ENCODE measurements at regions not wholly inside any gene's neighbourhood (a gene's known extent, or its start where the extent isn't known, plus 50 kb on each side); places are given as distances from the start of the nearest gene placed in this dataset.

DNA sequence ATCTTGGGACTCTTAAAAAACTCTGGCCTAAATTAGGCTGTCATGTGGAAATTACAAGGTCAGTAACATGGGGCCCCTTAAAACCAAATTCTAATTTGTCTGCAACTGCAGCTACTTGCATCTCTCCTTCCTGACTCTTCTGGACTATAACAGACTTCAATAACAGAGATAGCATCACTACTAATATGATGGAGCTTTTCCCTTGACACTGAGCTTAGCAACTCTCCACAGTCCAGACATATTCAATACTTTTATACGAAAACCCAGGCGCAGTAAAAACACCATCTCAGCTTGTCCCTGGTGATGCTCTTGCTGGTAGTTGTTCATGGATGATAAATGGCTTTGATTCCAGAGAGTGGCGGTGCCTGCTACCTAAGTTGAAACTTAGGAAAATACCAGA is 850.4 kb downstream of the STIM2 start:
- H3K9ac ChIP-seq (ENCODE audit: low read length in 2 of 2) = no peak overlapping the region
- no peaks in the 10 kb centered on the region for H3K4me1 ChIP-seq (ENCODE audit: control insufficient read depth, insufficient read depth, low read length)
- no peaks in the 10 kb centered on the region for H3K9me3 ChIP-seq (ENCODE audit: control insufficient read depth in 2 of 2, low read length in 2 of 2)
- H3K27ac ChIP-seq (ENCODE audit: low read length) = no peak overlapping the region
- H3K27me3 ChIP-seq (ENCODE audit: control insufficient read depth in 1 of 2, insufficient read depth in 2 of 2, low read length in 2 of 2) = no peaks in the 10 kb centered on the region
- H3K36me3 ChIP-seq (ENCODE audit: control insufficient read depth in 2 of 2, insufficient read depth in 2 of 2, low read length in 2 of 2) = no peaks in the 10 kb centered on the region
- H3K4me3 ChIP-seq (ENCODE audit: low read length in 2 of 2) = no peak overlapping the region

DNA sequence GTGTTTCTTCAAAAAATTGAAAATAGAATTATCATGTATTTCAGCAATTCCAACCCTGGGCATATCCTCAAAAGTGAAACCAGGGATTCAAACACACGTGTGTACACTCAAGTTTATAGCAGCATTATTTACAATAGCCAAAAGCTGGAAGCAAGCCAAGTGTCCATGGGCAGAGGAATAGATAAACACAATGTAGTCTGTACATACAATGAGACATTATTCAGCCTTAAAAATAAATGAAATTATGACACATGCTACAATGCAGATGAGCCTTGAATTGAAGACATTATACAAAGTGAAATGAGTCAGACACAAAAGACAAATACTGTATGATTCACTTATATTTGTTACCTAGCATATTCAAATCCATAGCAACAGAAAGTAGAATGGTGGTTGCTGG is 853.4 kb downstream of the STIM2 start:
- Histone ChIP-seq H3K9me3 (ENCODE audit: control insufficient read depth in 2 of 2, low read length in 2 of 2) (no peaks in the 10 kb centered on the region), H3K4me1 (ENCODE audit: control insufficient read depth, insufficient read depth, low read length) (no peaks in the 10 kb centered on the region), H3K27ac (ENCODE audit: low read length) (no peak overlapping the region)

DNA sequence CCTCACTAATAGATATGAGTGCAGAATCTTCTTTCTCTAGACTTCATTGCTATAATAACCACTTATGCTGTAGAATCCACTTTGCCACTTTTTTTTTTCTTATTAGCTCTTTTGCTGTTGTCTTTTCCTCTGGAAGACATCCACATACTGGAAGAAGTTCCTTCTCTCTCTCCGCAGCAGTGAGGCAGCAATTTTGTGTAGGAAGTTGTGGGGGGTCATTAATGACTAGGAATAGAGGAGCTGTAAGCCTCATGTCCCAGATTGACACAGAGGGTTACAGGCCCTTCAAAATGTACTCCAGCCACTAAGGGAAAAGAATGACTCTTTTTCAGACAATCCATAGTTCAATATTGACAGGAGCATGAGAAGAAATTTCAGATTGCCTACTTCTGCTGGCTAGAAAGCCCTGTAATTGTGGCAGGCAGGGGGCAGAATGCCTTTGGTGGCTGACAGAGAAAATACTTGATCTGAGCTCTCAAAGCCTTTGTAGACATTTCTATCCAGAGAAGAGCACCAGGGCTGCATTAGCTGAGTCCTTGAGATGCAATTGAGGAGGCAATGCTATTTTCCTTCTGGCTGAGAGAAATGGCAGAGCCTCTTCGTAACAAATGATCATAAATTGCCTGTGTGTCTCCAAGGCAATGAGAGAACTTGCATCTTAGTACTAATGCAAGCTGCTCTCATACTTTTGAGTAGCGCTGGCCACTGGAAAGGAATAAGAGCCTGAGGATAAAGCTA is 856.2 kb downstream of the STIM2 start:
- H3K4me3 ChIP-seq (ENCODE audit: low read length in 2 of 2) = no peak overlapping the region
- no peaks in the 10 kb centered on the region for H3K4me1 ChIP-seq (ENCODE audit: control insufficient read depth, insufficient read depth, low read length)
- H3K9me3 ChIP-seq (ENCODE audit: control insufficient read depth in 2 of 2, low read length in 2 of 2) = peaks cover 0 to 2% of the 10 kb centered on the region in 2 donors
- no peak overlapping the region for H3K9ac ChIP-seq (ENCODE audit: low read length in 2 of 2)
- no peak overlapping the region for H3K27ac ChIP-seq (ENCODE audit: low read length)
- no peaks in the 10 kb centered on the region for H3K27me3 ChIP-seq (ENCODE audit: control insufficient read depth in 1 of 2, insufficient read depth in 2 of 2, low read length in 2 of 2)
- no peaks in the 10 kb centered on the region for H3K36me3 ChIP-seq (ENCODE audit: control insufficient read depth in 2 of 2, insufficient read depth in 2 of 2, low read length in 2 of 2)

More for the DNA sequence above, 853.4 kb downstream of the STIM2 start:
- Histone ChIP-seq H3K9ac (ENCODE audit: low read length in 2 of 2) (no peak overlapping the region), H3K36me3 (ENCODE audit: control insufficient read depth in 2 of 2, insufficient read depth in 2 of 2, low read length in 2 of 2) (no peaks in the 10 kb centered on the region), H3K27me3 (ENCODE audit: control insufficient read depth in 1 of 2, insufficient read depth in 2 of 2, low read length in 2 of 2) (no peaks in the 10 kb centered on the region), H3K4me3 (ENCODE audit: low read length in 2 of 2) (no peak overlapping the region)

DNA sequence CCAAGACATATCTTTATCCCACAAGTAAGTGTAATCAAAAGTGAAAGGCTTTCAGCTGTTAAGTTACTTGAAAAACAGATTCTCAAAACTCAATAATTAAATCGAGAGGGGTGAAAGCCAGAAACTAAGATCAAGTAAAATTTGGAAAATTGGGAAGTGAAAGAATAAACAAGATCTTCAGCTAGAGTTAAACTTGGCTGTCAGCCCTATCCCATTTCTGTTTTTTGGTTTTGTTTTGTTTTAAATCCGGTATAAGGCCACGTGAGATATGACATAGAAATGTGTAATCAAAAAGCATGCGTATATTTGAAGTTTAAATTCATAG is 856.8 kb downstream of the STIM2 start:
- no peak overlapping the region for H3K27ac ChIP-seq (ENCODE audit: low read length)
- peaks cover 0 to 2% of the 10 kb centered on the region in 2 donors for H3K9me3 ChIP-seq (ENCODE audit: control insufficient read depth in 2 of 2, low read length in 2 of 2)
- no peak overlapping the region for H3K9ac ChIP-seq (ENCODE audit: low read length in 2 of 2)
- H3K36me3 ChIP-seq (ENCODE audit: control insufficient read depth in 2 of 2, insufficient read depth in 2 of 2, low read length in 2 of 2) = no peaks in the 10 kb centered on the region
- no peaks in the 10 kb centered on the region for H3K4me1 ChIP-seq (ENCODE audit: control insufficient read depth, insufficient read depth, low read length)
- H3K27me3 ChIP-seq (ENCODE audit: control insufficient read depth in 1 of 2, insufficient read depth in 2 of 2, low read length in 2 of 2) = no peaks in the 10 kb centered on the region
- H3K4me3 ChIP-seq (ENCODE audit: low read length in 2 of 2) = no peak overlapping the region

DNA sequence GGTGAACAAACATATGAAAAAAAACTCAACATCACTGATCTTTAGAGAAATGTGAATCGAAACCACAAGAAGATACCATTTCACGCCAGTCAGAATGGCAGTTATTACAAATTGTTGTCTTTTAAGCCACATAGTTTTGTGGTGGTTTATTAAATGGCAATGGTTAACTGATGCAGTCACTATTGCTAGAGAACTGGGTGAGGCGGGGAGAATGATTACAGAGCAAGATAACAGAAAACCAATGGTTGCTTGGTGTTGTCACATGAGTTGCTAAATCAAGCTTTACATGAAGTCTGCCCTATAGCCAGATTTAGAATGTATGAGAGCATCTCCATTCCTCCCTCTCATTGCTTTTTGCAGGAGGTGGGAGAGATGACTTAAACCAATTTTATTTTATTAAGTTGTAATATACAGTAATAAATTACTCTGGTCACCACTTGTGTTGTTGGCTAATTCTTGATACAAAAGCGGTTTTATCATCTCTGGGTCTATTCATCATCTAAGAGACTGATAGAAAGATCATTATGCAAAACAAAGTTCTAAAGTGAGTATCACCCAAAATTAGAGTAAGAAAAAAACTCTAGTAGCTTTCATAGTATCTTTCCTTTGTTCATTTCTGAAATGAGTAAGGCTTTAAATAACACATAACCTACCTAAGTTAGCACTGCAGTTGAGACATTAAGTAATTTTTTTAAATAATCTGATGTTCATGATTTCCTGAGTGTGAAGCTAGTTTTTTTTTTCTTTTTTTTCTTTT is 859.5 kb downstream of the STIM2 start:
- Histone ChIP-seq H3K4me3 (ENCODE audit: low read length in 2 of 2) (no peak overlapping the region), H3K27ac (ENCODE audit: low read length) (no peak overlapping the region), H3K9me3 (ENCODE audit: control insufficient read depth in 2 of 2, low read length in 2 of 2) (peaks cover 0 to 2% of the 10 kb centered on the region in 2 donors), H3K4me1 (ENCODE audit: control insufficient read depth, insufficient read depth, low read length) (no peaks in the 10 kb centered on the region), H3K27me3 (ENCODE audit: control insufficient read depth in 1 of 2, insufficient read depth in 2 of 2, low read length in 2 of 2) (no peaks in the 10 kb centered on the region), H3K36me3 (ENCODE audit: control insufficient read depth in 2 of 2, insufficient read depth in 2 of 2, low read length in 2 of 2) (no peaks in the 10 kb centered on the region), H3K9ac (ENCODE audit: low read length in 2 of 2) (no peak overlapping the region)

DNA sequence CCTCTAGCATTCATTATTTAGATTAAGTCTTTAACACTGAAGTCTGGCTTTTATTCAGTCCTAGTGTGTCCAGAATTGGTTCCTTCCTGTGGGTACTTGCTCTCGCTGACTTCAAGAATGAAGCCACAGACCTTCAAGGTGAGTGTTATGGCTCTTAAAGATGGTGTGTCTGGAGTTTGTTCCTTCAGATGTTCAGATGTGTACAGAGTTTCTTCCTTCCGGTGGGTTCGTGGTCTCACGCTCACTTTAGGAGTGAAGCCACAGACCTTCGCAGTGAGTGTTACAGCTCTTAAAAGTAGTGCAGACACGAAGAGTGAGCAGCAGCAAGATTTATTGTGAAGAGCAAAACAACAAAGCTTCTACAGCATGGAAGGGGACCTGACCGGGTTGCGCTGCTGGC is 860.6 kb downstream of the STIM2 start:
- Histone ChIP-seq H3K36me3 (ENCODE audit: control insufficient read depth in 2 of 2, insufficient read depth in 2 of 2, low read length in 2 of 2) (no peaks in the 10 kb centered on the region), H3K9me3 (ENCODE audit: control insufficient read depth in 2 of 2, low read length in 2 of 2) (peaks cover 0 to 2% of the 10 kb centered on the region in 2 donors), H3K27me3 (ENCODE audit: control insufficient read depth in 1 of 2, insufficient read depth in 2 of 2, low read length in 2 of 2) (no peaks in the 10 kb centered on the region), H3K9ac (ENCODE audit: low read length in 2 of 2) (no peak overlapping the region), H3K4me3 (ENCODE audit: low read length in 2 of 2) (no peak overlapping the region), H3K4me1 (ENCODE audit: control insufficient read depth, insufficient read depth, low read length) (no peaks in the 10 kb centered on the region), H3K27ac (ENCODE audit: low read length) (no peak overlapping the region)

DNA sequence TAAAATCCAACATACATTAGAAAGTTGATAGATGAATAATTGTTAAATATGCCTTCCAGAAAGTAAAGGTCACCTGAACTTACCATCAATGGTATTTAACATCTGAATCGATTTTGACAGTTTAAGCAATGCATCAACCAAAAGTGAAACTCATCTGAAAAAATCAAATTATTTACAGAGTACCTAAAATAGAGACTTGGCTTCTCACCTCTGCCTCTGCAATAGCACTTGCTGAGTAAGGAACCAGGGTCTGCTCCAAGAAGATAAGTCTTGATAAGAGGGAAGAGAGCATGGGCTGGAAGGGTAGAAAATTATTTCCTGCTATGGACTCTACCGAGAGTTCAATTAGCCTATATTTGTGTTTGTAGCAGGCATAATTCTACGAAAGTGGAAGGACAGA is 868.3 kb downstream of the STIM2 start:
- Histone ChIP-seq H3K9ac (ENCODE audit: low read length in 2 of 2) (no peak overlapping the region), H3K9me3 (ENCODE audit: control insufficient read depth in 2 of 2, low read length in 2 of 2) (no peaks in the 10 kb centered on the region), H3K36me3 (ENCODE audit: control insufficient read depth in 2 of 2, insufficient read depth in 2 of 2, low read length in 2 of 2) (no peaks in the 10 kb centered on the region), H3K27ac (ENCODE audit: low read length) (no peak overlapping the region), H3K27me3 (ENCODE audit: control insufficient read depth in 1 of 2, insufficient read depth in 2 of 2, low read length in 2 of 2) (no peaks in the 10 kb centered on the region), H3K4me3 (ENCODE audit: low read length in 2 of 2) (no peak overlapping the region), H3K4me1 (ENCODE audit: control insufficient read depth, insufficient read depth, low read length) (no peaks in the 10 kb centered on the region)

DNA sequence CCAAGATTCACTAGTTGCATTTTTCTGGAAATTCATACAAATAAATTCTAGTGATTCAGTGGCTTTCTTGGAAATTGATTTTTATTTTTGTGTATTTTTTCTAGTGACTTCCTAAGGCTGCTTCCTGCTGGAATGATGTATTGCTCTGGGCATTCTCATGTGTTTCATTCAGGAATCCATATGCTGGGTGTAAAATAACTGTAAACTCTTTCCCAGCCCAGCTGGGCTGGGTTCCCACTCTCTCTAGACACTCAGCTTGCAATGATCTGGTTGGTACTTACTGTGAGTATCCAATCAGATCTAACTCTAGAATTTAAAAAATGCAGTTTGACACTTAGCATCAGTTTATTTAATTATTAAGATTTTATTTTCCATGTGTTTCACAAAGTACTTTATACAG is 882.2 kb downstream of the STIM2 start:
- Histone ChIP-seq H3K9me3 (ENCODE audit: control insufficient read depth in 2 of 2, low read length in 2 of 2) (no peaks in the 10 kb centered on the region), H3K27me3 (ENCODE audit: control insufficient read depth in 1 of 2, insufficient read depth in 2 of 2, low read length in 2 of 2) (no peaks in the 10 kb centered on the region), H3K4me3 (ENCODE audit: low read length in 2 of 2) (no peak overlapping the region), H3K4me1 (ENCODE audit: control insufficient read depth, insufficient read depth, low read length) (no peaks in the 10 kb centered on the region), H3K36me3 (ENCODE audit: control insufficient read depth in 2 of 2, insufficient read depth in 2 of 2, low read length in 2 of 2) (no peaks in the 10 kb centered on the region), H3K9ac (ENCODE audit: low read length in 2 of 2) (no peak overlapping the region), H3K27ac (ENCODE audit: low read length) (no peak overlapping the region)

DNA sequence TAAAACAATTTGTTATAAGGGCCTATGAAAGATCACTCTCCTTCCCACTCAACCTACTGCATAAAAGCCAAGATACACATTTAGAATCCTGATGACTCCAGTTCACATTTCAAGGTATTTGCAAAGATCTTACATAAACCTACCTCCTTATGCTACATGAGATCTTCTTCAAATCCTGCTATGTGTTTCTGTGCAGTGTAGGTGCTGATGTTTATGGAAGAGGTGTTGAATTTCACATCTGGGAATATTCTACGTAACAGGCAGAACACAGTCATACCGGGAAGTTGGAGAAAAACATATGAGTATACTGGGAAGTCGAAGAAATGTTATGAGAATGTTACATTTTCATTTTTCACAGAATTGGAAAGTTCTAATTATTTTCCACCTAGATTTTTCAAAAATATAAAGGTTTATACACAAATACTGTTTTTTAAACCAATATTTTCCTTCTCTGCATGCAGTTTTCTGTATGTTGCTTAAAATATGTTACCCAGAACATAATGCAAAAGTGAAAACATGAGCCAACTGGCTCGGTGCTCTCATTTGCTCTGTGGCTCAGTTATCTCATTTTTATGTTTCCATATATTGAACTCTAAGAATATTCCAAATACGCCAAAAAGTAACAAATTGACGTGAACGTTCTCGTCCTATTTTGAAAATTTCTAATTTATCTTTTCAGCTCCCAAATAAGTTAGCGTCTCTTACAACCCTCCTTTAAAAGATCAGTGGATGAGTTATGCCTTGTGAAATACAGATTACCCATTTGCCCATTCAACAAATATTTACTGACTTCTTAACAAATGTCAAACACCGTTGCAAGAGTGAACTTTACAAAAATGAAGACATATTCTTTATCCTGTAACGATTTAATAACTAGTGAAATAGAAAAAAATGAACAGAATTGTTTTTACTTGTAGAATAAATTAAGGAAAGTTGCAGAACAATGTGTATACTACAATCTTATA is 899.3 kb downstream of the STIM2 start:
- Histone ChIP-seq H3K4me1 (ENCODE audit: control insufficient read depth, insufficient read depth, low read length) (no peaks in the 10 kb centered on the region), H3K9ac (ENCODE audit: low read length in 2 of 2) (no peak overlapping the region), H3K36me3 (ENCODE audit: control insufficient read depth in 2 of 2, insufficient read depth in 2 of 2, low read length in 2 of 2) (no peaks in the 10 kb centered on the region), H3K4me3 (ENCODE audit: low read length in 2 of 2) (no peak overlapping the region), H3K27me3 (ENCODE audit: control insufficient read depth in 1 of 2, insufficient read depth in 2 of 2, low read length in 2 of 2) (no peaks in the 10 kb centered on the region), H3K27ac (ENCODE audit: low read length) (no peak overlapping the region), H3K9me3 (ENCODE audit: control insufficient read depth in 2 of 2, low read length in 2 of 2) (no peaks in the 10 kb centered on the region)

DNA sequence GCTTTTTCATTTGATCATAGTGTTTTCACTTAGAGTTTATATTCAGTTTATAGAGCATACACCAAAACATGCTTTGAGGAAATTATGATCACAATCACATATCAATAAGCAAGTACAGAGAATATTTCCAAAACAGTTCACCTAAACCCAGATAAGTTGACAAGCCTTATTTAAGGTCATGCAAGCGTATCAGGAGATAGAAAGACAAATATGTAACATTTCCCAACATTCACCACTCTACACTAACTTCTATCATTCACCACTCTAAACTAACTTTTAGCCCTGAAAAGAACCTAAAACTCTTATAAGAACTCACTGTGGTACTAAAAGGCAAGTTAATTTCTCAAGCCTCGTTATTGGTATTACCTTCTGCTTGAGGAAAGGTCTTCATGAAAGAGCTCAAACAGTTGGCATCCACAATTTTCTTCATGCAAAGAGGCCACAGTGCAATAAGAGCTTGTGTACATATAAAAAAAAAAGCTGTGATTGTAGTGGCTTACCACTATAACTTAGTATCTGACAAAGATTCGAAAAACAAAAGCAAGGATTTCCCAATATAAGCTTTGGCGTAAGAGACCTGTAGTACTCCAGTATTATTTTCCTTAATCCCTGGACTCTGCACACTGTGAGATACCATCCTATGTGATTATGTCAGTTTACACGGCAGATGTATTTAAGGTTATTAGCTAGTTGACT is 903.3 kb downstream of the STIM2 start:
- no peaks in the 10 kb centered on the region for H3K4me1 ChIP-seq (ENCODE audit: control insufficient read depth, insufficient read depth, low read length)
- no peak overlapping the region for H3K9ac ChIP-seq (ENCODE audit: low read length in 2 of 2)
- no peaks in the 10 kb centered on the region for H3K36me3 ChIP-seq (ENCODE audit: control insufficient read depth in 2 of 2, insufficient read depth in 2 of 2, low read length in 2 of 2)
- H3K27ac ChIP-seq (ENCODE audit: low read length) = no peak overlapping the region
- no peak overlapping the region for H3K4me3 ChIP-seq (ENCODE audit: low read length in 2 of 2)
- no peaks in the 10 kb centered on the region for H3K27me3 ChIP-seq (ENCODE audit: control insufficient read depth in 1 of 2, insufficient read depth in 2 of 2, low read length in 2 of 2)
- H3K9me3 ChIP-seq (ENCODE audit: control insufficient read depth in 2 of 2, low read length in 2 of 2) = no peaks in the 10 kb centered on the region
